Activated CD4-positive, alpha-beta T cell treated with anti-CD3 and anti-CD28 coated beads for 36 hours (primary cell): ENCODE measurements at regions not wholly inside any gene's neighbourhood (a gene's known extent, or its start where the extent isn't known, plus 50 kb on each side); places are given as distances from the start of the nearest gene placed in this dataset.

Experiments used
- ATAC-seq: fragments of 200-7000 bp; cut with Tn5 transposase; one replicate; pipeline ENCODE4 v1.10.0; 2021; ENCODE audit warnings: mild to moderate bottlenecking, moderate library complexity
- CTCF ChIA-PET: fragments of 350-600 bp; sonication (Branson Sonifier 250); formaldehyde crosslinking; loops from one replicate; lab custom pipeline; 2021; ENCODE audit warnings: antibody characterized with exemption; lab: Charles Lee
- POLR2A ChIA-PET: fragments of 350-600 bp; sonication (Branson Sonifier 250); formaldehyde crosslinking; loops from one replicate; lab custom pipeline; 2021; ENCODE audit warnings: antibody characterized with exemption, inconsistent platforms; lab: Charles Lee
- DNase-seq: peaks from one replicate; pipeline ENCODE4 v3.0.0-alpha.2; 2020
- H3K27ac Mint-ChIP-seq: one replicate; pipeline ENCODE4 v1.8.0; 2021; ENCODE audit warnings: mixed read lengths
- H3K27me3 Mint-ChIP-seq: one replicate; pipeline ENCODE4 v1.8.0; 2021; ENCODE audit warnings: mixed read lengths
- H3K36me3 Mint-ChIP-seq: one replicate; pipeline ENCODE4 v1.8.0; 2021; ENCODE audit warnings: low read depth, mixed read lengths
- H3K4me1 Mint-ChIP-seq: one replicate; pipeline ENCODE4 v1.8.0; 2021; ENCODE audit warnings: mixed read lengths
- H3K4me3 Mint-ChIP-seq: one replicate; pipeline ENCODE4 v1.8.0; 2021; ENCODE audit warnings: mild to moderate bottlenecking, moderate library complexity, mixed read lengths
- H3K9me3 Mint-ChIP-seq: one replicate; pipeline ENCODE4 v1.8.0; 2021; ENCODE audit warnings: low read depth, mixed read lengths
- intact Hi-C, 2 experiments: fragments of 100-400 bp; cut with DNase I in 1 of 2; cut with micrococcal nuclease in 1 of 2; formaldehyde crosslinking; loops; one replicate each; pipeline versions ENCODE4 v1.14.2 to v1.15.1; 2022 to 2024; cut with DNase I, micrococcal nuclease

DNA sequence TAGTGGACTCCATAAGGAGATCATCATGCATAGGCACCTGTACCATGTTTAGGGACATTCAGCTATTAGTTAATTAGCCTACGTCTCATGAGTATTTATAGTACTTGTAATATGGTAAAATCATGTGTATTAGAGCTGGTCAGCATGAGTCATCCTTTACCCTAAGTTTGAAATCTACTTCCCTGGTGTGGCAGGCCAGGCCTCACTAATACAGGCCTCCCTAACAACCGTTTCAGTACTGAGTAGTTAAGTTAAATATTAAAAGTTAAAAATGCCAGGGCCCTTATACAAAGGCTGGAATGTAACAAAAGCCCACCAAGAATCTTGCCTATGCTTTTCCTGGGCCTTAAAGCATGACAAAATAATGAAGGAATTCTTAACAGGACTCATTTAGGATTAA lies 356.3 kb upstream of the DPYD start:
- Mint-ChIP-seq H3K4me1 (no peaks in the 10 kb centered on the region), H3K36me3 (no peaks in the 10 kb centered on the region), H3K27ac (no peak overlapping the region), H3K4me3 (no peak overlapping the region), H3K27me3 (peaks cover 3% of the 10 kb centered on the region), H3K9me3 (no peaks in the 10 kb centered on the region)
- ChIA-PET POLR2A (no interaction called here), CTCF (no interaction called here)
- intact Hi-C loops: no loop called here
- DNase-seq (no peak), ATAC-seq (no peak)

DNA sequence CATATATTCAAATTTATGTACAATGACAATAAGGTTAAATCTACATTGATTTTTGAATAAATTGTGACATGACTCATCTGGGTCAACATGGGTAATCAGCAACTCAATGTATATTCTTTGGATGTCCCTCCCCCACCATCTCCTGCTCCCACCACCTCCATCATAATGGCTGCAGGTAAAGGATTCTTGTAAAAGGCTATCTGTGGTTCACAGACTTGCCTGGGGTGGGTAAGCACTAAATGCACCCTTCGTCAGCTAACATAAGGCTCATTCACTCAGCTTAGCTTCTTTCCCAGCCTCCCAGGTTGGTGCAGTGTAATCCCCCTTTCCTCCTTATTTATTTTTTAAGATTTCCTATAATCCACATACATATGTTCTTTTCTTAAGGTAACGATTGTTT lies 355.7 kb upstream of the DPYD start:
- no peak overlapping the region for H3K27ac Mint-ChIP-seq
- no peaks in the 10 kb centered on the region for H3K4me1 Mint-ChIP-seq
- no peaks in the 10 kb centered on the region for H3K36me3 Mint-ChIP-seq
- intact Hi-C loops: no loop called here
- CTCF ChIA-PET: no interaction called here
- H3K27me3 Mint-ChIP-seq: peaks cover 3% of the 10 kb centered on the region
- DNase-seq (no peak), ATAC-seq (no peak)
- POLR2A ChIA-PET: no interaction called here
- H3K9me3 Mint-ChIP-seq: no peaks in the 10 kb centered on the region
- no peak overlapping the region for H3K4me3 Mint-ChIP-seq

DNA sequence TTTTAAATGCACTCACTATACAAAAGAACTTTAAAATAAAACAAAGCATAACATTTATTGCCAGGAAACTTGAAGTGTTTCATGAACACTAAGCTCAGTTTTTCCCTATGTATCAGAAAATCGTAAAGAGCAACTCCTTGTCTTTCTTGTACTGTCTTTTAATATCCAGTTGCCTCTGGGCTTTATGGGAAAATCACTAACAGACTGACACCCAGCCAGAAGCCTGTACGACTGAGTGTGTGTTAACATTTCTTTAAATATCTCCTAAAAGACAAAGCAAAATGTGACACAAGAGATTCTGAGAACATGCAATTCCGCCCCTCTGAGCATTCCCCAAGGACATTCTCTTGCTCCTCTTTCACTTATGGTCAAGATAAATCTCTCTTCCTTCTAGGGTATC lies 347.5 kb upstream of the DPYD start:
- Mint-ChIP-seq H3K36me3 (no peaks in the 10 kb centered on the region), H3K4me1 (no peaks in the 10 kb centered on the region), H3K27me3 (peaks cover under 1% of the 10 kb centered on the region), H3K27ac (no peak overlapping the region), H3K4me3 (no peak overlapping the region), H3K9me3 (no peaks in the 10 kb centered on the region)
- intact Hi-C loops: no loop called here
- ATAC-seq: no peak
- DNase-seq: no peak
- CTCF ChIA-PET: no interaction called here
- POLR2A ChIA-PET: no interaction called here

DNA sequence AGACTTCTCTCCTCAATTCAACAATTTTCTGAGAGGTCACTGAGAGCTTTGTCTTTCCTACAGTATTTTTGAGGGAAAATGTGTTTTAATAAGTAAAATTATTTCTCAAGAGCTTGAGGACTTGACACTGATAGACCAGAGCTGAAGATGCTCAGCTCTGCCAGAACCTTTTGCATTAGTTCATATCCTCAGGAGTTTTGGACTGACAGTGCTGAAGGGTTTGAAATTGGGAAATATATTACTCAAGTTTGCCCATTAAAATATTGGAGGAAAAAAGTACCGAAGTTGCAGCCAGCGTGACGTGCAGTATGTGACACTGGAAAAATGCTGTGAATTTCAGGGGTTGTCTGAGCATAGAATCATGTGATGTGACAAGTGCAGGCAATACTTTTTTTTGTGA lies 346.6 kb upstream of the DPYD start:
- DNase-seq (no peak), ATAC-seq (no peak)
- Mint-ChIP-seq H3K9me3 (no peaks in the 10 kb centered on the region), H3K27me3 (no peaks in the 10 kb centered on the region), H3K4me3 (no peak overlapping the region), H3K27ac (no peak overlapping the region), H3K4me1 (no peaks in the 10 kb centered on the region), H3K36me3 (no peaks in the 10 kb centered on the region)
- POLR2A ChIA-PET: no interaction called here
- CTCF ChIA-PET: interaction anchor here (0.9 kb wide), 1 partner anchor 13 kb away, joined by 3 read pairs; no protein-coding TSS in a partner anchor
- intact Hi-C loops: no loop called here

- Mint-ChIP-seq H3K4me1 (no peaks in the 10 kb centered on the region), H3K27me3 (no peaks in the 10 kb centered on the region), H3K27ac (no peak overlapping the region), H3K9me3 (no peaks in the 10 kb centered on the region), H3K36me3 (no peaks in the 10 kb centered on the region), H3K4me3 (no peak overlapping the region)
- DNase-seq (no peak), ATAC-seq (no peak)
- POLR2A ChIA-PET: no interaction called here
- intact Hi-C loops: no loop called here
- CTCF ChIA-PET: no interaction called here
These were observed 343.9 kb upstream of the DPYD start for GRCh38 chr1:98264727-98265126.

DNA sequence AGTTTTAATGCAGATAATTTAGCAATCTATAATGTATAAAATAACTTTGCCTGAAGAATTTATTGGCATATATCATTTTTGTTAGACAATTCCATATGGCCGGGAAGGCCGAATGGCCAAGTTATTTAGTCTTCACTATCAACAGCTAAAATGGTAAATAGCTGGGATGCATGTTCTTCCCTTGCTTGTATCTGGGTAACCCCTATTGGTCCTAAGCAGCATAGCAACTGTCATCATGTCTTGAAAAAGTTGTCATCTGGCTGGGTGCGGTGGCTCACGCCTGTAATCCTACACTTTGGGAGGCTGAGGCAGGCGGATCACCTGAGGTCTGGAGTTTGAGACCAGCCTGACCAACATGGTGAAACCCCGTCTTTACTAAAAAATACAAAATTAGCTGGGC lies 340.0 kb upstream of the DPYD start:
- CTCF ChIA-PET: no interaction called here
- POLR2A ChIA-PET: no interaction called here
- DNase-seq: no peak
- ATAC-seq: no peak
- Mint-ChIP-seq H3K9me3 (no peaks in the 10 kb centered on the region), H3K36me3 (no peaks in the 10 kb centered on the region), H3K4me3 (no peak overlapping the region), H3K27ac (no peak overlapping the region), H3K4me1 (no peaks in the 10 kb centered on the region), H3K27me3 (no peaks in the 10 kb centered on the region)
- intact Hi-C loops: no loop called here

DNA sequence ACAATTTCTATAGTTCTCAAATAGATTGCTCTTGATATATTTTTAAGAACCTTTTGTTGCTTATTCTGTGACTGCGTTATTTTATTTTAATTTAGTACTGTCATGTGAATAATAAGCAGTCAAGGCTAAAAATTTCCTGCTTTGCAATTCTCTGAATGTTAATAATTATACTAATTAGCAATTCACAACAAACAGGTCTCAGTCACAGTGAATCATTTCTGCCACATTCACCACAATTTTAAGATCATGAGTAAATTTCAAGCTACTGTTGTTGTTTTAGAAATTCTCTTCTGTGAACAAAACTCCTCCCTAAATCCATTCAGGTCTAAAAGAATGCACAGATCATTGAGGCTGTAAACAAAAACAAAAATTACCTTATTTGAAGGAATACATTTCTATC lies 339.6 kb upstream of the DPYD start:
- DNase-seq (no peak), ATAC-seq (no peak)
- no peak overlapping the region for H3K4me3 Mint-ChIP-seq
- H3K27ac Mint-ChIP-seq: no peak overlapping the region
- no peaks in the 10 kb centered on the region for H3K4me1 Mint-ChIP-seq
- H3K9me3 Mint-ChIP-seq: no peaks in the 10 kb centered on the region
- ChIA-PET POLR2A (no interaction called here), CTCF (no interaction called here)
- intact Hi-C loops: no loop called here
- H3K27me3 Mint-ChIP-seq: no peaks in the 10 kb centered on the region
- H3K36me3 Mint-ChIP-seq: no peaks in the 10 kb centered on the region

DNA sequence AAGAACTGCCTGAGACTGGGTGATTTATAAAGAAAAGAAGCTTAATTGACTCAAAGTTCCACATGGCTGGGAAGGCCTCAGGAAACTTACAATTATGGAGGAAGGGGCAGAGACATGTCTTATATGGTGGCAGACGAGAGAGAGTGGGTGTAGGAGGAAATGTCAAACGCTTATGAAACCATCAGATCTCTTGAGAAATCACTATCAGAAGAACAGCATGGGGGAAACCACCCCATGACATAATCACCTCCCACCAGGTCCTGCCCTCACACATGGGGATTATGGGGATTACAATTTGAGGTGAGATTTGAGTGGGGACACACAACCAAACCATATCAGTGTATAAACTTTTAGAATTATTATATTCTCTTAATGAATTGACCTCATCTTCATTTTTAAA lies 335.9 kb upstream of the DPYD start:
- no peak overlapping the region for H3K27ac Mint-ChIP-seq
- intact Hi-C loops: no loop called here
- POLR2A ChIA-PET: no interaction called here
- DNase-seq (peak; percentile 19), ATAC-seq (no peak)
- no peaks in the 10 kb centered on the region for H3K27me3 Mint-ChIP-seq
- no peaks in the 10 kb centered on the region for H3K36me3 Mint-ChIP-seq
- CTCF ChIA-PET: no interaction called here
- no peaks in the 10 kb centered on the region for H3K4me1 Mint-ChIP-seq
- H3K4me3 Mint-ChIP-seq: no peak overlapping the region
- H3K9me3 Mint-ChIP-seq: no peaks in the 10 kb centered on the region

DNA sequence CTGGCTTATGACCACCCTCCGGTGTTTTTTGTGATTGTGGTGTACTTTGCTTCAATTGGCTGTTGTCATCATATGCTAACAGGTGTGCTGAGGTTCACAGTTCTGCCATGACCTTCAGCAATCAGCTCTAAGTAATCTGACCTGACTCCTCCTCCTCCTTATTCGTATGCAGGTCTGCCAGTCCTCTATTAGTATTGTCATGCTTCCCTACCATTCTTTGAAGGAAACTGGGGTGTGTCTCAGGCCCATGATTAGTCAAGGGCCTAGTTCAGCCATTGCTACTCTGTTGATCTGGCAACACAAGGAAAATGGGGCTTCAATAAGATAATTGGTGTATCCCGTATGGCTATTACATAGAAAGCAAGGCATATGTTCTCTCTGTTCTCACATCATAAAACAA lies 332.3 kb upstream of the DPYD start:
- H3K9me3 Mint-ChIP-seq: peaks cover 5% of the 10 kb centered on the region
- DNase-seq: no peak
- no peaks in the 10 kb centered on the region for H3K27me3 Mint-ChIP-seq
- no peak for ATAC-seq
- ChIA-PET CTCF (interaction anchor here (1.0 kb wide), 1 partner anchor 78 kb away, joined by 5 read pairs; no protein-coding TSS in a partner anchor), POLR2A (no interaction called here)
- no peaks in the 10 kb centered on the region for H3K4me1 Mint-ChIP-seq
- H3K36me3 Mint-ChIP-seq: no peaks in the 10 kb centered on the region
- intact Hi-C loops: no loop called here
- H3K27ac Mint-ChIP-seq: no peak overlapping the region
- H3K4me3 Mint-ChIP-seq: no peak overlapping the region

GRCh38 chr1:98251497-98251896 lies 330.7 kb upstream of the DPYD start:
- H3K36me3 Mint-ChIP-seq: no peaks in the 10 kb centered on the region
- no peak overlapping the region for H3K4me3 Mint-ChIP-seq
- POLR2A ChIA-PET: no interaction called here
- CTCF ChIA-PET: no interaction called here
- no peak overlapping the region for H3K27ac Mint-ChIP-seq
- DNase-seq (no peak), ATAC-seq (no peak)
- no peaks in the 10 kb centered on the region for H3K27me3 Mint-ChIP-seq
- H3K4me1 Mint-ChIP-seq: no peaks in the 10 kb centered on the region
- H3K9me3 Mint-ChIP-seq: peaks cover 5% of the 10 kb centered on the region
- intact Hi-C loops: no loop called here

DNA sequence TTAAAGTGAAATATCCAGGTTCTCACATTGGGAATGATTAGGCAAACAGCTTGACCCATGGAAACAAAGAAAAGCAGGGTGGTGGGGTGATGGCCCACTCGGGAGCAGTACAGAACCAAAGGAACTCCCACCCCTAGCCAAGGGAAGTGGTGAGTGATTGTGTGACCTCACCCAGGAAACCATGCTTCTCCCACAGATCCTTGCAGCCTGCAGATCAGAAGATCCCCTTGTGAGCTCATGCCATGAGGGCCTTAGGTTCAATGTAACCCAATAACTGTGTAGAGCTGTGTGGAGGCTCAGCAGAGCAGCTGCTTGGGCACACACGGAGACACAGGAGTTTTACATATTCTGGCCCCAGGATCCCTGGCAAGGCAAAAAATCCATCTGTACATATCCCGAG lies 311.8 kb upstream of the DPYD start:
- intact Hi-C loops: no loop called here
- Mint-ChIP-seq H3K9me3 (peaks cover 17% of the 10 kb centered on the region), H3K36me3 (no peaks in the 10 kb centered on the region), H3K27me3 (no peaks in the 10 kb centered on the region), H3K4me3 (no peak overlapping the region), H3K27ac (no peak overlapping the region), H3K4me1 (no peaks in the 10 kb centered on the region)
- CTCF ChIA-PET: no interaction called here
- POLR2A ChIA-PET: no interaction called here
- ATAC-seq (no peak), DNase-seq (no peak)

- intact Hi-C loops: no loop called here
- ChIA-PET POLR2A (no interaction called here), CTCF (no interaction called here)
- peaks cover 2% of the 10 kb centered on the region for H3K27me3 Mint-ChIP-seq
- no peaks in the 10 kb centered on the region for H3K36me3 Mint-ChIP-seq
- H3K4me1 Mint-ChIP-seq: no peaks in the 10 kb centered on the region
- DNase-seq: no peak
- no peak overlapping the region for H3K4me3 Mint-ChIP-seq
- no peak for ATAC-seq
- H3K9me3 Mint-ChIP-seq: no peaks in the 10 kb centered on the region
- no peak overlapping the region for H3K27ac Mint-ChIP-seq
These were observed 301.9 kb upstream of the DPYD start for GRCh38 chr1:98222706-98223105.

GRCh38 chr1:98221923-98222322 lies 301.1 kb upstream of the DPYD start:
- H3K4me3 Mint-ChIP-seq: no peak overlapping the region
- intact Hi-C loops: no loop called here
- no peaks in the 10 kb centered on the region for H3K36me3 Mint-ChIP-seq
- no peaks in the 10 kb centered on the region for H3K4me1 Mint-ChIP-seq
- H3K27ac Mint-ChIP-seq: no peak overlapping the region
- H3K9me3 Mint-ChIP-seq: no peaks in the 10 kb centered on the region
- no peak for DNase-seq
- ChIA-PET POLR2A (no interaction called here), CTCF (no interaction called here)
- ATAC-seq: no peak
- peaks cover 2% of the 10 kb centered on the region for H3K27me3 Mint-ChIP-seq
